HUES6 (cell line): ENCODE measurements at regions not wholly inside any gene's neighbourhood (a gene's known extent, or its start where the extent isn't known, plus 50 kb on each side); places are given as distances from the start of the nearest gene placed in this dataset.

ENCODE experiments used
- H3K27ac ChIP-seq: 2 replicates; pipeline ENCODE4 v1.7.0; 2013; ENCODE audit warnings: low read depth, mild to moderate bottlenecking, low read length, inconsistent platforms
- H3K27me3 ChIP-seq: 2 replicates; pipeline ENCODE4 v1.6.1; 2013; ENCODE audit warnings: low read length; ENCODE audit not compliant: control insufficient read depth, insufficient read depth
- H3K36me3 ChIP-seq: 2 replicates; pipeline ENCODE4 v1.6.1; 2013; ENCODE audit warnings: low read length; ENCODE audit not compliant: control insufficient read depth, insufficient read depth
- H3K4me1 ChIP-seq: 2 replicates; pipeline ENCODE4 v1.6.1; 2013; ENCODE audit warnings: low read length; ENCODE audit not compliant: control insufficient read depth, insufficient read depth
- H3K4me3 ChIP-seq: 2 replicates; pipeline ENCODE4 v1.5.1; 2013; ENCODE audit warnings: low read depth, low read length
- H3K9ac ChIP-seq: one replicate; pipeline ENCODE4 v1.6.1; 2013; ENCODE audit warnings: mild to moderate bottlenecking, low read length
- H3K9me3 ChIP-seq: 2 replicates; pipeline ENCODE4 v1.6.1; 2013; ENCODE audit warnings: low read depth, low read length; ENCODE audit not compliant: control insufficient read depth, insufficient read depth

DNA sequence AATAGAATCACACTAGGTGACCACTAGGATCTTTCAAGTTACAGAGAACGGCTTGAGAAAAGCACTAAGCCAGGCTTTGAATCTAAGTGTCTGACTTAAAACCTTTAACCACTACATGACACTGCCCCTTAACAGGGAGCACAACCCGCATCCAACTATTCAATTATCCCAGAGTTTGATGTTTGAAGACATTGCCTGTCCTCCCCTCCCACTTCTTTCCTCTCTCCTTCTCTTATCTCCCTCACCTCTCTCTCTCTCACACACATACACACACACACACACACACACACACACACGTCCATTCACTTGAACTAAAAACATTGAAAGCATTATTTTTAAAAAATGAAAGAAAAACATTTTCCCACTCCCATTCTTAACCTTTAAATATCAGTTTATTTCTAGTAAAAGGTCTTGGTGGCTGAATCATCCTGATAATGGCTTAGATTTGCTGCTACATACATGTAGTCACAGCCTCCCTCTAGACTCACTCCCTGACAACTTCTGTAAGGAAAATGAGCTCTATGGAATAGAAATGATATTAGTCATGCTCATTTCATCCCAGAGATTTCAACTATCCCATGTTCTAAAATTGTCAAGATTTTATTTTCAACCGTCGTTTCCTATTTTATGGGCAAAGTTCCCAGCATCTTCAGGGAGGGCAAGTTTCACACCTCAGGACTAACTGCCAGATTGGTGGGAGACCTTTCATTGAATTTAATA lies 53.5 kb upstream of the RAP1B start:
- Histone ChIP-seq H3K27me3 (no peaks in the 10 kb centered on the region), H3K9ac (no peak overlapping the region), H3K4me1 (peaks cover 13% of the 10 kb centered on the region), H3K36me3 (no peaks in the 10 kb centered on the region), H3K27ac (no peak overlapping the region), H3K9me3 (no peaks in the 10 kb centered on the region), H3K4me3 (no peak overlapping the region)

DNA sequence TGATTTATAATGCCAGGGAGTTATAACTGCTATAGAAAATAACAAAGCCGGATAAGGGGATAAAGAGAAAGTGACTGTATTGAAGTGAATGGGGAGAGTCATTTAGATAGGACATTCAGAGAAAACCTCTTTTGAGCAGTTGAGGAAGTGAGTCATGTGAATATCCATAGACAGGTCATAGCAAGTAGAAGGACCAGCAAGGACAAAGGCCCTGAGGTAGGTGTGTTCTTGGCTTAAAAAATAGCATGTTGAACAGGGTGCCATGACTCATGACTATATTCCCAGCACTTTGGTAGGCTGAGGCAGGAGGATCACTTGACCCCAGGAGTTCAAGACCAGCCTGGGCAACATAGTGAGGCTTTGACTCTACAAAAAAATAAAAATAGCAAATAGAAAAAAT lies 51.5 kb upstream of the RAP1B start:
- H3K9me3 ChIP-seq = no peaks in the 10 kb centered on the region
- peaks cover 13% of the 10 kb centered on the region for H3K4me1 ChIP-seq
- H3K27me3 ChIP-seq = no peaks in the 10 kb centered on the region
- no peak overlapping the region for H3K9ac ChIP-seq
- no peak overlapping the region for H3K4me3 ChIP-seq
- H3K27ac ChIP-seq = no peak overlapping the region
- no peaks in the 10 kb centered on the region for H3K36me3 ChIP-seq

DNA sequence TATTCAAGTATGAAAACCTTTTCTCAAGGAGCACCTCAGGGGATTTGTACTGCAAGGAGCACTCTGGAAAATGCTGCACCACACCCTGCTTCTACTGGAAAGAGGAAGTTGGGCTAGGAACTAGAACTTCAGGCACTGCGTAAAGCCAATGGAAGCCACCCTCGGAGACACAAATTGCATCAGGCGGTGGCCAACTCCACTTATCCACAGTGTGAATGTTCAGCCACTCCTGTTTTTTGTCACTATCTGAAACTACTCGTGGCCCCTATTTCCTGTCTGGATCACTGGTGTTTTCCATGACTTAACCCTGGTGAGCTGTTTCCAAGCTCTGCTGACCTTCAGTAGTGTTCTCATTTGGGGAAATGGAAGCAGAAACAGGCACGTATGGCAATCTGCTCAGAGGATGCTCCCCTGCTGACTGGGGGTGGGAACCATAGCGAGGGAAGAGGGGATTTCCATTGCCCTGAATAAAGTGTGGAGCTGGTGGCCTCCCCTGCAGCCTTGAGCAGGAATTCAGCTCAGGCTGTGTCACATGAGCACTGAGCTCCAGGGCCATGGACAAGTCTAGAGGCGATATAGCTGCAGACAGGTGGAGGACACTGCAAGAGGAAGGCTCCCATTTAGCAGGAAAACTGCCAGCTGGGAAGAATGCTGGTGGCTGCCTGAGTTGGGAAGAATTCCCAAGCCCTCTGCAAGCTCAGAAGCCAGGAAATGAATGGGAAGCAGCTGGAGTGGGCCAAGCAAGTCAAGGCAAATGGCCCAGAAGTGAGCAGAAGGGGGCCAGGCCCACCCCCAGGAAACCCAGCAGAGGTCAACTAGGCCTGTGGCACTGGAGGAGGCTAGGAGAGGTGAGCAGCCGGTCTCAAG lies 50.5 kb upstream of the RAP1B start:
- Histone ChIP-seq H3K36me3 (no peaks in the 10 kb centered on the region), H3K4me3 (no peak overlapping the region), H3K27ac (no peak overlapping the region), H3K9ac (no peak overlapping the region), H3K4me1 (peaks cover 13% of the 10 kb centered on the region), H3K9me3 (no peaks in the 10 kb centered on the region), H3K27me3 (no peaks in the 10 kb centered on the region)

DNA sequence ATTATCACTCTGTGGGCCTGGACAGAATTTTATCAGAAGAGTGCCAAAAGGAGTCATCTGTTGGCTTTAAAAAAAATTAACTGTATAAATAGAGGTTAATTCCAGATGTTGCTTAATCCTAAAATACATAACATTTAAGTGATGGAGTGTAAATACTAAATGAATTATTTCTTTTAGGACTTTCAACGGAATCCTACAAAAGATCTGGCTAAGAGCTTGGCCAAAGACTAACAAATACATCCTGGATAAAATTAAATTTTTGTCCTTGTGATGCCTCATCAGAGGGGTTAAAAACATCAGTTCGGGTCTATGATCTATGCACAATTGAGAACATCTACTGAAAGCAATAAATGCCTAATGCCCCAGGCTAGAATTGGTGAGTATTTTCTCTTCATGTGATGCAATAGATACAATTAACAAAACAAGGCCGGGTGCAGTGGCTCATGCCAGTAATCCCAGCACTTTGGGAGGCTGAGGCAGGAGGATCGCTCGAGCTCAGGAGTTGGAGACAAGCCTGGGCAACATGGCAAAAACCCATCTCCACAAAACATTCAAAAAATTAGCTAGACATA lies 49.8 kb upstream of the RAP1B start:
- H3K27me3 ChIP-seq = no peaks in the 10 kb centered on the region
- H3K4me3 ChIP-seq = no peak overlapping the region
- H3K4me1 ChIP-seq = peaks cover 13% of the 10 kb centered on the region
- no peak overlapping the region for H3K27ac ChIP-seq
- H3K9me3 ChIP-seq = no peaks in the 10 kb centered on the region
- H3K9ac ChIP-seq = no peak overlapping the region
- H3K36me3 ChIP-seq = no peaks in the 10 kb centered on the region
